ENCODE measurements at regions not wholly inside any gene's neighbourhood (a gene's known extent, or its start where the extent isn't known, plus 50 kb on each side); places are given as distances from the start of the nearest gene placed in this dataset.

DNA sequence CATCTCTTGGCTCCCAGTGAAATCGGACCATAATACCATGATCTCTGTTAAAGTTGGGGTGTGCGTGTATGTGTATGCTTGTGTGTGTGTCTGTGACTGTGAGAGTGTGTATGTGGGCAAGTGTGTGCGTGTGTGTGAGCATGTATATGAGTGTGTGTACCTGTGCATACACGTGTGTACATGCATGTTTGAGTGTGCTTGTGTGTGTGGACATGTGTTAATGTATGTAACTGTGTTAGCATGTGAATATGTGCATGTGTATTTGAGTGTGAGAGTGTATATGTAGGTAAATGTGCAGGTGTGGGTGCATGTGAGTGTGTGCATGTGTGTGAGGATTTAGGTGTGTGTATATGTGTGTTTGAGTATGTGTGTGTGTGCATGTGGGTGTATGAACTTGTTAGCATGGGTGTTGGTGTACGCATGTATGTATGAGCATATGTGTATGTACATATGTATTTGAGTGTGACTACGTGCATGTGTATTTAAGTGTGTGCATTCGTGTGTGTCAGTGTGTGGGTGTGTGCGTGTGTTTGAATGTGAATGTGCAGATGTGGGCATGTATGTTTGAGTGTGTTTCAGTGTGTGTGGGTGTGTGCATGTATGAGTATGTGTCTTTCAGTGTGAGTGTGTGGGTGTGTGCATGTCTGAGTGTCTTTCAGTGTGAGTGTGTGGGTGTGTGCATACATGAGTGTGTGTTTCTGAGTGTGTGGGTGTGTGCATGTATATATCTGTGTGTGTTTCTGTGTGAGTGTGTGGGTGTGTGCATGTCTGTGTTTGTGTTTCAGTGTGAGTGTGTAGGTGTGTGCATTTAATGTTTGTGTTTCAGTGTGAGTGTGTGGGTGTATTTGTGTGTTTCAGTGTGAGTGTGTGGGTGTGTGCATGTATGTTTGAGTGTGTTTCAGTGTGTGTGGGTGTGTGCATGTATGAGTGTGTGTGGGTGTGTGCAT lies 183.2 kb downstream of the SOX9 start:
- TF ChIP-seq POLR2A (IDR thresholded peaks at IDR 0.05; ENCODE audit: low read length): no peak
- TF ChIP-seq, protein P1, sequence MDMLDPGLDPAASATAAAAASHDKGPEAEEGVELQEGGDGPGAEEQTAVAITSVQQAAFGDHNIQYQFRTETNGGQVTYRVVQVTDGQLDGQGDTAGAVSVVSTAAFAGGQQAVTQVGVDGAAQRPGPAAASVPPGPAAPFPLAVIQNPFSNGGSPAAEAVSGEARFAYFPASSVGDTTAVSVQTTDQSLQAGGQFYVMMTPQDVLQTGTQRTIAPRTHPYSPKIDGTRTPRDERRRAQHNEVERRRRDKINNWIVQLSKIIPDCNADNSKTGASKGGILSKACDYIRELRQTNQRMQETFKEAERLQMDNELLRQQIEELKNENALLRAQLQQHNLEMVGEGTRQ (IDR thresholded peaks at IDR 0.05): no peak
- no peak for TF ChIP-seq CEBPB (IDR thresholded peaks at IDR 0.05)
- TF ChIP-seq ESRRA (IDR thresholded peaks at IDR 0.05; ENCODE audit: borderline replicate concordance, low read length): no peak
- no peak for TF ChIP-seq CHD2 (IDR thresholded peaks at IDR 0.05; ENCODE audit: low read length, partially characterized antibody)
- TF ChIP-seq ZC3H11A (IDR thresholded peaks at IDR 0.05): no peak
- TF ChIP-seq POLR2AphosphoS2 (conservative IDR thresholded peaks at IDR 0.05; ENCODE audit: low read length): no peak
